NCI-H748 (cell line): ENCODE measurements at regions not wholly inside any gene's neighbourhood (a gene's known extent, or its start where the extent isn't known, plus 50 kb on each side); places are given as distances from the start of the nearest gene placed in this dataset.
A peak's percentile ranks its signal among the peaks of the same experiment; 100 is the strongest.

Experiments used
- DNase-seq: peaks from one replicate; lab custom pipeline; 2025; ENCODE audit not compliant: unreplicated experiment; lab: John Stamatoyannopoulos, UW

- DNase-seq = no peak
Observed at GRCh38 chr3:161444694-161445077, 51.9 kb upstream of the OTOL1 start.

- peak; percentile 6 for DNase-seq
Observed at GRCh38 chr3:161443921-161444693, 52.5 kb upstream of the OTOL1 start.

- DNase-seq = no peak
Observed at GRCh38 chr3:161430307-161430706, 59.0 kb upstream of the SPTSSB start.

- no peak for DNase-seq
Observed at GRCh38 chr3:161427347-161427746, 56.0 kb upstream of the SPTSSB start.

DNA sequence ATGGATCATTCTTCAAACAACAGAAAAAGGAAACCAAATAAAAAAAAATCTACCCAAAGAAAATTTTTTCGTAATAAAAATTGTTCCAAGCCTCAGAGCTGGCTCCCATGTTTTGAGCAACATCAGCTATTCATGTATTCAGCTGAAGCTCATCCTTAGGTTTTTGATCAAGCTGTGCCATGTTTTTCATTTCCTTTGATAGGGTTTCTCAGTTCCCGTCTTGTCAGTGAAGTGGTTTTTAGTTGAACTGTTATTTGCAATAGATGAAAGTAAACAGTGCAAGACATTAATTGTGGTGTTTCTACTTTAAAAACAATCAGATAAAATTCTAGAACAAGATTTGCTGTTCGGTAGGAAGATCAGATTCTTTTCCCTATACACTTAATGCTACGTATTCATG lies 55.4 kb upstream of the SPTSSB start:
- DNase-seq = no peak

DNA sequence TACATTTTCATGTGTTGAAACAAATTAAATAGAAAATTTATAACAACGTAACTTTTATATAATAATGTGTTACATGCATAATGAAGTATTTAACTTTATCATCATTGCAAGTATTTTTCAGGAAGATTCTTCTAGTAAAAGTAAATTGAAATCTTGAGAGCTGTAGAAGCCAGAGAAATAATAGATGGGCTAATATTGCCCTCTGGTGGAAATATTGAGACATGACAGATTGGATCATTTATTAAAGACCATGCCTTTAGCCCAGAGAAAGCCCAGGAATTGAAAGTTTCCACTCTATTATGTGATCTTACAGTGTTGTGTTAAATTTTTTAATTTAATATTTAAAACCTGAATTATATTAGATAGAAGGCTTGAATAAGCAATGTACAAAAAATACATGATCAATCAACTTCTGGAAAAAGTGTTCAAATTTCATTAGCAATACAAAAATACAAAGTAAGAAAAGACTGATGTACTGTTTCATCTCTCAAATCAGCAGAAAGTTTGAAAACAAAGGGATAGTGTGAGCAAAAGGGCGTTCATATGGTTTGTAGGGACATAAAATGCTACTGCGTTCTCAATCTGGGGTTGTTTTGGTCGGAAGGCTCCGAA lies 52.7 kb upstream of the SPTSSB start:
- DNase-seq = peak; percentile 12

DNA sequence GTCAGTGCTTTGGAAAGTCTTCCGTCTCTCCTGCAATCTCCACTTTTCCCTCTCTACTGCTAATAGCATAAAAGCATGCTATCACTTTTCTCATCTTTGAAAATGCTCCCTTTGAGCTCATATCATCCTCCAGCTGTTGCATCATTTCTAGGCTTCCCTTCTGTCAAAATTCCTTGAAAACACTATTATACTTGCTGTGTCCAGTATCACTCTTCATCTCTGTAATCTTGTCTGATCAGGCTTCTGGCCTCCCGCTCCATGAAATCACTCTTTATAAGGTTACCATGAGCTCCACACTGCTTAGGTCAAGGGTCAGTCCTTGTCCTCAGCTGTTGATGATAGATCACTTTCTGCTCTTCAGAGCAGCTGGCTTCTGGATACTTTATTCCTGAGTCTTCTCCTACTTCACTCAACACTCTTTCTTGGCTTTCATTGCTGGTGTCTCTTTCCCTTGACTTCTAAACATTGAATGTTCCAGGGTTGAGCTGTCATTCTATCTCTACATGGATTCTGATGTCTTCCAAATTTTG lies 50.9 kb upstream of the SPTSSB start:
- DNase-seq = no peak
